SH-SY5Y (cell line): ENCODE measurements at regions not wholly inside any gene's neighbourhood (a gene's known extent, or its start where the extent isn't known, plus 50 kb on each side); places are given as distances from the start of the nearest gene placed in this dataset.

Experiments
- GATA2 ChIP-seq: IDR thresholded peaks from 2 replicates; pipeline ENCODE4 v1.6.1; 2011; ENCODE audit warnings: mild to moderate bottlenecking, low read depth, low read length
- GATA3 ChIP-seq: IDR thresholded peaks from 2 replicates; pipeline ENCODE4 v1.6.1; 2011; ENCODE audit warnings: low read depth, mild to moderate bottlenecking, low read length, moderate library complexity

DNA sequence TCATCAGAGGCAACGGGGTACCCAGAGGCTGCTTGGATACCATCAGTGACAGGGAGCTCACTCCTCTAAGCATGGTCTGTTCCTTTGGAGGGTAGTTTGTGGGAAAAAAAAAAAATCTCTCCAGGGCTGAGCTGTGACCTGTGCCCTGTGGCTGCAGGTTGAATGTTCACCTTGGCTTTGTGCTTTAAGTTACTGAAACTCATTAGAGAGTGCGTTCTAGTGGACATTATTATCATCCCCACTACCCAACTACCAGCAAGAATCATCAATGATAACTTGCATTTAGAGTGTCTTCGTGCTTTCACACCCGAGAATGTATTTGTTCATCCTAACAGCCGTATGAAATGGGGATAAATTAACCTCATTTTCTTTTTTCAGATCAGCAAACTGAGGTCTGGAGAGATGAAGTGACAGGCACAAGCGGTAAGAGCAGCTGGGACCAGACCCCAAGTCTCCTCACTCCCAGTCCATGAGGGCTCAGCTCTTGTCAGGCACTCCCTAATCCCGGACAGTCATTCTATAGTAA is 157.5 kb upstream of the MYCN start:
- TF ChIP-seq GATA2 (no peak), GATA3 (no peak)
